ENCODE measurements at regions not wholly inside any gene's neighbourhood (a gene's known extent, or its start where the extent isn't known, plus 50 kb on each side); places are given as distances from the start of the nearest gene placed in this dataset.
"Not testable (repeated sequence)": the region's sequence is repeated elsewhere in the genome, so short reads cannot be mapped to it uniquely, and the experiment has no call there.

GRCh38 chr16:32115562-32115961, 137.5 kb upstream of the TP53TG3D start:
- peak overlapping the region in 3 of 4 donors; percentile 31 to 81 (median 40) for H3K4me3 ChIP-seq
- intact Hi-C loops (cut with DNase I; ENCODE audit: low total_unique reads); DNase-seq: not testable (repeated sequence)

GRCh38 chr16:32116080-32116479, 137.0 kb upstream of the TP53TG3D start:
- no peak for TF ChIP-seq POLR2AphosphoS5 (IDR thresholded peaks at IDR 0.05)
- TF ChIP-seq POLR2A (IDR thresholded peaks at IDR 0.05), result no peak
- TF ChIP-seq CTCF (IDR thresholded peaks at IDR 0.05), result no peak
- no peak for TF ChIP-seq EP300 (IDR thresholded peaks at IDR 0.05; ENCODE audit: low read depth)
- H3K27me3 ChIP-seq, result peaks cover 20% of the 10 kb centered on the region
- intact Hi-C loops (cut with DNase I; ENCODE audit: low total_unique reads) (no loop called here), in situ Hi-C loops (cut with MboI; ENCODE audit: low pct_ligation_motif_present in 1 of 4, low pct_unique_long_range_greater_than_20kb in 1 of 4, low sequenced_read_pairs in 3 of 4) (no loop called here)
- WGBS, 2 donors (ENCODE audit: low coverage in 1 of 2), result 0 to 24% methylated on average over 5 to 43 of the region's 52 CpGs
- H3K36me3 ChIP-seq, result no peaks in the 10 kb centered on the region
- peak overlapping the region in 3 of 4 donors; percentile 31 to 81 (median 40) for H3K4me3 ChIP-seq
- H3K9me3 ChIP-seq, result no peaks in the 10 kb centered on the region
- peaks cover 0 to 8% (median 1%) of the 10 kb centered on the region in 4 donors for H3K4me1 ChIP-seq
- H3K27ac ChIP-seq, result no peak overlapping the region
- DNase-seq, result no peak

More at GRCh38 chr16:32115562-32115961, 137.5 kb upstream of the TP53TG3D start:
- H3K9me3 ChIP-seq; H3K27ac ChIP-seq; H3K36me3 ChIP-seq; H3K4me1 ChIP-seq; in situ Hi-C loops (cut with MboI; ENCODE audit: low pct_ligation_motif_present in 1 of 4, low pct_unique_long_range_greater_than_20kb in 1 of 4, low sequenced_read_pairs in 3 of 4): not testable (repeated sequence)
- peaks cover 20% of the 10 kb centered on the region for H3K27me3 ChIP-seq
- 20 to 34% methylated on average over 14 to 40 of the region's 45 CpGs for WGBS, 2 donors (ENCODE audit: low coverage in 1 of 2)

- 58% methylated on average over 19 of the region's 29 CpGs; no CpG with 5 or more reads in 1 of the 2 donors for WGBS, 2 donors (ENCODE audit: low coverage in 1 of 2)
- H3K27ac ChIP-seq; H3K36me3 ChIP-seq; H3K9me3 ChIP-seq; intact Hi-C loops (cut with DNase I; ENCODE audit: low total_unique reads); H3K4me1 ChIP-seq; in situ Hi-C loops (cut with MboI; ENCODE audit: low pct_ligation_motif_present in 1 of 4, low pct_unique_long_range_greater_than_20kb in 1 of 4, low sequenced_read_pairs in 3 of 4); DNase-seq: not testable (repeated sequence)
- Histone ChIP-seq H3K4me3 (peak overlapping the region in 2 of 4 donors; percentile 40 to 81), H3K27me3 (peaks cover 20% of the 10 kb centered on the region)
Measured at GRCh38 chr16:32116533-32116932, 136.6 kb upstream of the TP53TG3D start.

- H3K27ac ChIP-seq; H3K36me3 ChIP-seq; H3K4me1 ChIP-seq; H3K9me3 ChIP-seq; H3K4me3 ChIP-seq; in situ Hi-C loops (cut with MboI; ENCODE audit: low pct_ligation_motif_present in 1 of 4, low pct_unique_long_range_greater_than_20kb in 1 of 4, low sequenced_read_pairs in 3 of 4); intact Hi-C loops (cut with DNase I; ENCODE audit: low total_unique reads); DNase-seq: not testable (repeated sequence)
- H3K27me3 ChIP-seq, result peaks cover 16% of the 10 kb centered on the region
- 73 to 75% methylated on average over 1 of the region's 1 CpG for WGBS, 2 donors (ENCODE audit: low coverage in 1 of 2)
Measured at GRCh38 chr16:32120372-32120771, 132.7 kb upstream of the TP53TG3D start.

GRCh38 chr16:32120779-32121178, 132.3 kb upstream of the TP53TG3D start:
- WGBS, 2 donors (ENCODE audit: low coverage in 1 of 2), result 82 to 90% methylated on average over 3 of the region's 3 CpGs
- H3K4me3 ChIP-seq; H3K36me3 ChIP-seq; DNase-seq; H3K27ac ChIP-seq; in situ Hi-C loops (cut with MboI; ENCODE audit: low pct_ligation_motif_present in 1 of 4, low pct_unique_long_range_greater_than_20kb in 1 of 4, low sequenced_read_pairs in 3 of 4); H3K4me1 ChIP-seq; intact Hi-C loops (cut with DNase I; ENCODE audit: low total_unique reads); H3K9me3 ChIP-seq: not testable (repeated sequence)
- H3K27me3 ChIP-seq, result peaks cover 12% of the 10 kb centered on the region

- H3K27ac ChIP-seq; in situ Hi-C loops (cut with MboI; ENCODE audit: low pct_ligation_motif_present in 1 of 4, low pct_unique_long_range_greater_than_20kb in 1 of 4, low sequenced_read_pairs in 3 of 4); H3K36me3 ChIP-seq; H3K4me1 ChIP-seq; H3K9me3 ChIP-seq; intact Hi-C loops (cut with DNase I; ENCODE audit: low total_unique reads); DNase-seq; H3K27me3 ChIP-seq; H3K4me3 ChIP-seq: not testable (repeated sequence)
- 58 to 78% methylated on average over 2 of the region's 2 CpGs for WGBS, 2 donors (ENCODE audit: low coverage in 1 of 2)
Measured at GRCh38 chr16:32121273-32121900, 131.7 kb upstream of the TP53TG3D start.

- H3K27ac ChIP-seq; H3K9me3 ChIP-seq; DNase-seq; H3K27me3 ChIP-seq; H3K36me3 ChIP-seq; H3K4me1 ChIP-seq; in situ Hi-C loops (cut with MboI; ENCODE audit: low pct_ligation_motif_present in 1 of 4, low pct_unique_long_range_greater_than_20kb in 1 of 4, low sequenced_read_pairs in 3 of 4); H3K4me3 ChIP-seq; intact Hi-C loops (cut with DNase I; ENCODE audit: low total_unique reads): not testable (repeated sequence)
- no CpG with 5 or more reads among the region's 8 CpGs for WGBS, 2 donors (ENCODE audit: low coverage in 1 of 2)
Measured at GRCh38 chr16:32152434-32152833, 100.7 kb upstream of the TP53TG3D start.

- H3K27me3 ChIP-seq, H3K4me3 ChIP-seq: not testable (repeated sequence)
- no CpG with 5 or more reads among the region's 61 CpGs for WGBS, 2 donors (ENCODE audit: low coverage in 1 of 2)
Measured at GRCh38 chr16:32187918-32188669, 65.0 kb upstream of the TP53TG3D start.

GRCh38 chr16:32202585-32202984, 50.5 kb upstream of the TP53TG3D start:
- H3K27me3 ChIP-seq; DNase-seq; intact Hi-C loops (cut with DNase I; ENCODE audit: low total_unique reads); H3K27ac ChIP-seq; H3K4me3 ChIP-seq; in situ Hi-C loops (cut with MboI; ENCODE audit: low pct_ligation_motif_present in 1 of 4, low pct_unique_long_range_greater_than_20kb in 1 of 4, low sequenced_read_pairs in 3 of 4); H3K36me3 ChIP-seq; H3K4me1 ChIP-seq; H3K9me3 ChIP-seq: not testable (repeated sequence)
- 85% methylated on average over 2 of the region's 36 CpGs; no CpG with 5 or more reads in 1 of the 2 donors for WGBS, 2 donors (ENCODE audit: low coverage in 1 of 2)

More at GRCh38 chr16:32187918-32188669, 65.0 kb upstream of the TP53TG3D start:
- H3K9me3 ChIP-seq; DNase-seq; in situ Hi-C loops (cut with MboI; ENCODE audit: low pct_ligation_motif_present in 1 of 4, low pct_unique_long_range_greater_than_20kb in 1 of 4, low sequenced_read_pairs in 3 of 4); H3K36me3 ChIP-seq; H3K4me1 ChIP-seq; H3K27ac ChIP-seq; intact Hi-C loops (cut with DNase I; ENCODE audit: low total_unique reads): not testable (repeated sequence)

Measured in transverse colon (tissue), 4 donors.